ENCODE measurements at regions not wholly inside any gene's neighbourhood (a gene's known extent, or its start where the extent isn't known, plus 50 kb on each side); places are given as distances from the start of the nearest gene placed in this dataset.

DNA sequence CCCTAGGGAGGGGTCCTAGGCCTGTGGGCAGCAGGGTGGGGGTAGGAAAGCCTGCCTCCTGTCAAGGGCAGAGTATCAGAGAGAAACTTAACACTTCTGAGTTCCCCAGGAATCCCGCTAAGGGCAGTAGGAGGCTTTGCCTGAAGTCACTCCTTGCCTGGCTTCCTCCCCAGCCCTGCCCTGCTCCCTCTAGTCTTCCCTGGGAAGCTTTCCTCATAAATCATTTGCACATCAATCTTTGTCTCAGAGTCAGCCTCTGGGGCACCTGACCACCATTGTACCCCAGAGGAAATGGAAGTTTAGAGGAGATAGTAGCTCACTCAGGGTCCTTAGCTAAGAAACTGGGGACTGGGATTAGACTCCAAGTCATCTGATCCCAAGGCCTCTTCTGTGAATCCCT lies 129.4 kb upstream of the TLE3 start:
- TF ChIP-seq, protein P1, sequence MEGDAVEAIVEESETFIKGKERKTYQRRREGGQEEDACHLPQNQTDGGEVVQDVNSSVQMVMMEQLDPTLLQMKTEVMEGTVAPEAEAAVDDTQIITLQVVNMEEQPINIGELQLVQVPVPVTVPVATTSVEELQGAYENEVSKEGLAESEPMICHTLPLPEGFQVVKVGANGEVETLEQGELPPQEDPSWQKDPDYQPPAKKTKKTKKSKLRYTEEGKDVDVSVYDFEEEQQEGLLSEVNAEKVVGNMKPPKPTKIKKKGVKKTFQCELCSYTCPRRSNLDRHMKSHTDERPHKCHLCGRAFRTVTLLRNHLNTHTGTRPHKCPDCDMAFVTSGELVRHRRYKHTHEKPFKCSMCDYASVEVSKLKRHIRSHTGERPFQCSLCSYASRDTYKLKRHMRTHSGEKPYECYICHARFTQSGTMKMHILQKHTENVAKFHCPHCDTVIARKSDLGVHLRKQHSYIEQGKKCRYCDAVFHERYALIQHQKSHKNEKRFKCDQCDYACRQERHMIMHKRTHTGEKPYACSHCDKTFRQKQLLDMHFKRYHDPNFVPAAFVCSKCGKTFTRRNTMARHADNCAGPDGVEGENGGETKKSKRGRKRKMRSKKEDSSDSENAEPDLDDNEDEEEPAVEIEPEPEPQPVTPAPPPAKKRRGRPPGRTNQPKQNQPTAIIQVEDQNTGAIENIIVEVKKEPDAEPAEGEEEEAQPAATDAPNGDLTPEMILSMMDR (IDR thresholded peaks at IDR 0.05; ENCODE audit: insufficient read depth, low read length): no peak
- TF ChIP-seq REST (IDR thresholded peaks at IDR 0.05; ENCODE audit: insufficient replicate concordance, low read depth) (no peak), POLR2AphosphoS5 (IDR thresholded peaks at IDR 0.05; ENCODE audit: low read depth) (no peak), SPI1 (IDR thresholded peaks at IDR 0.05; ENCODE audit: borderline replicate concordance, low read depth) (no peak)
